Activated naive CD4-positive, alpha-beta T cell (primary cell): ENCODE measurements at regions not wholly inside any gene's neighbourhood (a gene's known extent, or its start where the extent isn't known, plus 50 kb on each side); places are given as distances from the start of the nearest gene placed in this dataset.

Experiments
- DNase-seq, 4 experiments: peaks; one replicate each; lab custom pipeline; 2025; lab: John Stamatoyannopoulos, UW

DNA sequence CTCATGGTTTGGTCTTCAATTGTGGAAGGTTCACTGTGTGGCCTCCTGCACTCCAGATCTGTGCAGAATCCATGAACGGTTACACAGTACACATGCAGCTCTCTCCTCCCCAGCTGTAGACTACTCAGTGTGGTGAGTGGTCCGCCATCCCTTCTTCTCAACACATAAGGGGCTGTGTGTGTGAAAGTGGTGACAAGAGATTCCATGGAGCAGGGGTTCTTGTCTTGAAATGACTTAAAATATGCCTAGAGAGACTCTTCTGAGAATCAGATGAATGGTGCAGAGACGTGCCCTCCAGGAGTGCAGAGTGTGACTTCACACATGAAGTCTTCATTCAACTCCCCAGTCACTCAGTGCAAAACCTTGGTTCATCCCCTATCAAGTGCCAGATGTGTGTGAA, 151.0 kb upstream of the COPS8 start:
- DNase-seq = no peak

- DNase-seq = no peak
These were observed 150.6 kb upstream of the COPS8 start for GRCh38 chr2:236935083-236935482.

DNA sequence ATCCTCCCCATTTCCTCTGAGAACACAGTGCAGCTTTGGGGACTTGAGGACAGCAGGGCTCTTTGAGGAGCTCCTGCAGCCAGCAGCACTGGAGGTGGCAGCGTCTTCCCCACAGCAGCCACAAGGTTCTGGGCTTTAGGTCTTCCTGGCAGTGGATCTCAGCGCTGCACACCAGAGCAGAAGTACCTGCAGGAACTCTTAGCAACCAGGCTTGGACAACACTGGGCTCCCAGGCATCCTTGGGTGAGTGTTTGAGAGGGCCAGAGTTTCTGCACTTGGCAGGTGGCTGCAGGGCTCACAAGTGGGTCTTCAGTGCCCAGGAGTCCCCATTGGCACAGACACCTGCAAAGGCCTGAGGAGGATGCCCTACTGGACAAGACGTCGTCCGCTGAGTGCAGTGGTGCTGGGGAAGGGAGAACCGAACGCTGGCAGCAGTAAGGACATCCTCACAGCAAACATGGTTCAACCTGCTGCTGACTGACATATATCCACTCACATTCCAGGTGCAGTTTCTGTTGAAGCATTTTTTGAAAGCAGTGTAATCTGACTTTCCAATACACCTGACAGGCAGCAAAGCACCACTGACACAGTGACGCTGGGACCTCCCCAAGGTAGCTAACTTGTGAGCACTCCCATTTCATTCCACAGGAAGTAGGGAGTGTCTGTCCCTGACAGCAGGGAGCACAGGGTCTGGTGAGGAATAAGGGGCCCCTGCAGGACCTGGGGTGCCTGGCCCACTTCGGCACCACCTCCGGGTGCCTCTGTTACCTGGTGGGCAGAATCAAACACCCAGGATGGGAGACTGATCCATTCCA, 149.9 kb upstream of the COPS8 start:
- DNase-seq = no peak

- DNase-seq = no peak
These were observed 149.2 kb upstream of the COPS8 start for GRCh38 chr2:236936446-236936940.

DNA sequence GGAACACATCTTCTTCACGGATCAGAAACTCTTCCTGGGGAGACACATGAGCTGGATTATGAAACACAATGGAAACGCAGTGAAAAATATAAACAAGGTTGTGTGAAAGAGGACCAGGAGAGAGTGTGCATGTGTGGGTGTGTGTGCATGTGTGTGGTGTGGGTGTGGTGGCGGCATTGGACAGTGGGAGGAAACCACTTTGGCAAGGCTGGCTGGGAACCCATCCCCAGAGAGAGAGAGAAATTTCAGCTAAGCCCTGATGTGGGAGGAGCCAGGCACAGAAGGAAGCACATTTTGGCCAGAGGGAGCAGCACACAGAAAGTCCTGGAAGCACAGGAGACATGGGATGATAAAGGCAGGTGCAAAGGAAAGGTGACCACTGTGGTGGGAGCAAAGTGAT, 147.6 kb upstream of the COPS8 start:
- DNase-seq = no peak

GRCh38 chr2:236939271-236939670, 146.4 kb upstream of the COPS8 start:
- DNase-seq = no peak

DNA sequence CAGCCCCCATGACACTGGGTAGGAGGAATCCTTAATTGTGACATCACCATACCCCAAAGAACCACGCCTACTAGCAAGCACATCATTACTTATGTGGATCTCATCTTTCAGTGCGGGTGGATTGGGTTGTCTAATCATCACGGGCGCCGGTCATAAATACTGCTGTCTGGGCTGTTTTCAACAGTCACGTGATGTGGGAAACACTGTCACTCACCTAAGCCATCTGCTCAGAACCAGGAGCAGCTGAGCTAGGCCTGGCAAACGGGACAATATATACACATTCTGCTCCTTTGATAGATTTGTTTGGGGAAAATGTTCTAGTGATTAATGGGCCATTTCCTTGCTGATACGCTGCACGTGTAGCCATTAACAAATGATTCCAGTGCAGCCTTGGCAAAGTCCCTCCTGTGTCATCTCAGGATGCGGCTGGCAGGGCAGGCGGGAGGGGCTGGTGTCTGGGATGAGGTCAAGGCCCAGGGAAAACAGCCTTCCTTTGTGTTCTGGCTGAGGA, 145.9 kb upstream of the COPS8 start:
- no peak for DNase-seq

- no peak for DNase-seq
These were observed 145.2 kb upstream of the COPS8 start for GRCh38 chr2:236940497-236940896.

GRCh38 chr2:236940916-236941520, 144.7 kb upstream of the COPS8 start:
- no peak for DNase-seq

GRCh38 chr2:236941551-236941950, 144.1 kb upstream of the COPS8 start:
- DNase-seq = no peak

DNA sequence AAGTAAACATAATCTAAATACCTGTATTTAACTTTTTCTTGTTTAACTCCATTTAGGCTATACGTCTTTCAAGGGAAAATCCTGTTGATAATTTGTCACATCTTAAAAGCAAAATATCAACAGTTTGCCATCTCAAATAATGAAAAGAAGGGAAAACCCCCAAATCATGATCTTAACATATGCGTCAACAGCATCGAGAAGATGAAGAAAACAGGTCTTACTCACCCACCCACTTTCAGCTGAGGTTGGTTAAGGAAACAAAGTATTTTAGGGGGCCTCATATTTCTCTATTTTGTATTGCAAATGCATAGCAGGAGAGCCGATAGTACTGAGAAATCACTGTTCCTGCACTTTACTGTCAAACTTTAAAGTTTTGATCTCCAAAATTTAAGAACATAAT, 143.1 kb upstream of the COPS8 start:
- no peak for DNase-seq

- no peak for DNase-seq
These were observed 142.6 kb upstream of the COPS8 start for GRCh38 chr2:236943068-236943467.

GRCh38 chr2:236943841-236944513, 141.7 kb upstream of the COPS8 start:
- no peak for DNase-seq

GRCh38 chr2:236944561-236944960, 141.1 kb upstream of the COPS8 start:
- DNase-seq = no peak

DNA sequence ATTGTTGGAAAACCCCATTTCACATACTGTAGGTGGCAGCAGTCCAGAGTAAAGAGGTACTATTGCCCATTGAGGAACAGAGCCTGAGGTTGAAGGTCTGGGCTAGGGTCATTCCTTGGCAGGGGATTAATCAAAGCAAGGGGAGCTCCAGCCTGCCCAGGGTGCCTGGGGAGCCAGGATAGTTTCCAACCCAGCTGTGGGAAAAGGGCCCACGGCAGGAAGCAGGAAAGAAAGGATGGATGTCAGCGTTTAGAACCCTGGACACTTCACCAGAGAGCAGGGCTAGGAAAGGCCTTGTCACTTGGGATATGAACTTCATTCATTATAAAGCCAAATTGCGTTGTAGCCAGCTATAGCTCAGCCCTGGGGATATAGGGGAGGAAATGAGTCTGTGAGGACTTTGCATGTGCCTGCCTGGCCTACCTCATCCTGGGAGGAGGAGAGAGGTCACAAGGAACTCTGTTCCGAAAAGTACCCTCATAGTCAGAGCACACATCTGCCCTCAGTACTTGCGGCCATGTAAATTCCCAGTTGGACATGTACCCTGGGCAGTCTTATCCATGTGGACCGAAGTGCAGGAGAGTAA, 140.2 kb upstream of the COPS8 start:
- DNase-seq = no peak

DNA sequence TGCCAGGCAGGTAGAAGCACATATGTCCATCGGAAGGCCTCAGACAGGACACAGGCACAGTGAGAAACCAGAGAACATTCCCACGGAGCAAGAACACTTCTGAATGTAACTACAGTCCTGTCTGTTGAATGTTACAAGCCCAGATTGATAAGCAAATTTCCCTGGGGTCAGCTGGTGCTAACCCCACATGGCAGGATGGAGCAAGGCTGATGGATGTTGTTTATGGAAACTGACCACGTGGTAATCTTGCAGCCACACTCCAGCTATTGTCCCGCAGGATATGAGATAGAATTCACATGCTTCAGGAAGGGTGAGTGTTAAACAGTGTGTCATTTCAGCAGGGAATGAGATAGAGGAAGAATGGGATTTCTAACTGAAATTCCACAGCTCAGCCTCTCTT, 138.8 kb upstream of the COPS8 start:
- DNase-seq = no peak

DNA sequence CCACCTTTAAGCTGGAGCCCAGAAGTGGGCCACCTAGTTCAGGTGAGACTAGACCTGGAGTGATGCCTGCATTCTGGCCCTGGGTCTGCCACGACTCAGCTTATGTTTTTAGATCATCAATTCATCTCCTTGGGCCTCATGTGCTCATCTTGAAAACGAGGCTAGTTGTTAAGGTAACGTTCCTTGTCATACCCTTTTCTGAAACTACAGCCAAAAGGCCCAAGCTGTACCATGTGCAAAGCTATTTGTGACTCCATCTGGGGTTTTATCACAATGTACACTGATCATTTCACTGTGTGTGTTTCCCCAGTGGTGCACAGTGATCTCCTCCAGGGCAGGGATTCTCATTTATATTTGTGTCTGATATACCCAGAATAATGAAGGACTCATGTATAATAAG, 138.4 kb upstream of the COPS8 start:
- DNase-seq = no peak

- DNase-seq = no peak
These were observed 137.8 kb upstream of the COPS8 start for GRCh38 chr2:236947896-236948295.

DNA sequence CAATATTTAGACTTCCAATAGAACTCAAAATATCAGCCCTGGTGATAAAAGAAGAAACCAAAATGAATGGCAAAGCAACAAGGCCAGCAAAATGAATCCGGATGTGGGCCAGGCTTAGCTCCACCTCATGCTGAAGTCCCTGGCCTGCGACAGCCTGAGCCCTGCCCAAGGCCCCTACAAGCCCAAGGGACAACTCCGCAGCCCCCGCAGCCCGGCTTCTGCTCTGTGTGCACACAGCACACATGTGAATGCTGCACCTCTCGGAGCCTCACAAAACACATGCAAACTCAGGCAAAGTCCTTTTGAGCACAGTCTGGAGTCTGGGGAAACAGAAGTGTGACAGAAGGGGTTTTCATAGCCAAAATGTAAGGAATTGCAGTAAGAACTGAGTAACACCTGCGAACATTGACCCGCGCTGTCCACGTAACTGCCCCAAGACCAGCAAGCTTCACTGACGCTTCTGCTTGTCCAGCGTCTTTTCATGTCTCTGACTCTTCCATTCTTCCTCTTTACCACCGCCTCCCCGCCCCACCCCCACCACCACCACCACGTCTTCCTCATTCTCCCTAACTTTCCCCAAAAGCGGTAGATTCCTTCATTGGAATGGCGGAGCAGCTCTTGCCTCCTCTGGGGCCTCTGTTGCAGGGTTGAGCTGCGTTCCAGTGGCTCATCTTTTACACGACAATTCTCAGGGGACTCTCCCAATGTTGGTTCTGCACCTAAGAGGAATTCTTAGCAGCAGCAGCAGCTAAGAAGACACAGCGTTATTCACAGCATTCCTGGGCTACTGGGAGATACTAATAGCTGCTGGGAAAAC, 136.4 kb upstream of the COPS8 start:
- DNase-seq = no peak

DNA sequence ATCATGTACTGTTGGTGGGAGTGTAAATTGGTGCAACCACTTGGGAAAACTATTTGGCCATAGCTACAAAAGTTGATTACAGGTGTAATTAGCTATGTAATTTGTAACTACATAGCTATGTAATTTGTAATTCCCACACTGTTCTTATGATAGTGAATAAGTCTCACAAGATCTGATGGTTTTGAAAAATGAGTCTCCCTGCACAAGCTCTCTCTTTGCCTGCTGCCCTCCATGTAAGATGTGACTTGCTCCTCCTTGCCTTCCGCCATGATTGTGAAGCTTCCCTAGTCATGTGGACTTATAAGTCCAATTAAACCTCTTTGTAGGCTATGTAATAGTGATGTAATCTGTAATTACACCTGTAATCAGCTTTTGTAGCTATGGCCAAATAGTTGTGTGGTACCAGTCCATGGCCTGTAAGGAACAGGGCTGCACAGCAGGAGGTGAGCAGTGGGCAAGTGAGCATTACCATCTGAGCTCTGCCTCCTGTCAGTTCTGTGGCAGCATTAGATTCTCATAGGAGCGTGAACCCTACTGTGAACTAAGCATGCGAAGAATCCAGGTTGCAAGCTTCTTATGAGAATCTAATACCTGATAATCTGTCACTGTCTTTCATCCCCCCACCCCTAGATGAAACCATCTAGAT, 133.7 kb upstream of the COPS8 start:
- no peak for DNase-seq

DNA sequence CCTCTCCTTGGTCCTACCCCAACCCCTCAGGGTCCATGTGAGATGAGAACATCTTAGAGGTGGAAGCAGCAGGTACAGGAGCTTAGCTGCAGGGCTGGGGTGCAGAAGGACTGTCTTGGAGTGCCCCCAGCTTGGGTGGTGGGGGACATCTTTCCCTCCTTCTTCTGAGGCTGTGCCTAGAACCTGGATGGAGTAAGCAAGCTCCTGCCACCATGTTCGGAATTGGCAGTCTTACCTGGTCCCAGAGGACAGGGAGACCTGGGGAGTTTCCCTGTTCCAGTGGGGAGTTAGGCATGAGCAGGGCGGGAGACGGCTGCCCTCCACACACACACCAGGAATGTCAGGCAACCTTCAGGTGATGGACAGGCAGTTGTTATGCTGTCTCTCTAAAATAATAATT, 131.0 kb upstream of the COPS8 start:
- no peak for DNase-seq
